Left lobe of liver (tissue), 2 donors: ENCODE measurements at regions not wholly inside any gene's neighbourhood (a gene's known extent, or its start where the extent isn't known, plus 50 kb on each side); places are given as distances from the start of the nearest gene placed in this dataset.
"Not testable (repeated sequence)": the region's sequence is repeated elsewhere in the genome, so short reads cannot be mapped to it uniquely, and the experiment has no call there.

ENCODE experiments used
- ATAC-seq: fragments of 200-7000 bp; cut with Tn5 transposase; one replicate; pipeline ENCODE4 v1.9.1; 2020; ENCODE audit warnings: mild to moderate bottlenecking, moderate library complexity
- DNase-seq: peaks from one replicate; pipeline ENCODE4 v3.0.0-alpha.2; 2020; ENCODE audit warnings: low spot score
- donor health status: DM: no; HTN: no; CAD: no; lungs with moderate emphysema.
- donor health status: DM: no; HTN: yes; CAD: no.

- ATAC-seq (no peak), DNase-seq (no peak)
These were observed 876.0 kb upstream of the FBXO33 start for GRCh38 chr14:40308240-40308639.

GRCh38 chr14:40296821-40297220, 864.6 kb upstream of the FBXO33 start:
- ATAC-seq (no peak), DNase-seq (no peak)

DNA sequence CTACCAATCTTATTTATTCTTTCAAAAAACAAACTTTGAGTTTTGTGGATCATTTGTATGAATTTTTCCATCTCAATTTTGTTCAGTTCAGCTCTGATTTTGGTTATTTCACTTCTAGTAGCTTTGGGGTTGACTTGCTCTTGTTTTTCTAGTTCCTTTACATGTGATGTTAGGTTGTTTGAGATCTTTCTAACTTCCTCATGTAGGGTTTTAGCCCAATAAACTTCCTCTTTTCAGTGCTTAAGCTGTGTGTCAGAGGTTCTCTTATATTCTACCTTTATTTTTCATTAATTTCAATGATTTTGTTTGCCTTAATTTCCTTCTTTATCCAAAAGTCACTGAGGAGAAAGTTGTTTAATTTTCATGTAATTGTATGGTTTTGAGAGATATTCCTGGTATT, 860.4 kb upstream of the FBXO33 start:
- ATAC-seq (no peak), DNase-seq (no peak)

GRCh38 chr14:40282196-40282595, 850.0 kb upstream of the FBXO33 start:
- no peak for DNase-seq
- no peak for ATAC-seq

GRCh38 chr14:40280652-40281051, 848.4 kb upstream of the FBXO33 start:
- ATAC-seq (no peak), DNase-seq (no peak)

DNA sequence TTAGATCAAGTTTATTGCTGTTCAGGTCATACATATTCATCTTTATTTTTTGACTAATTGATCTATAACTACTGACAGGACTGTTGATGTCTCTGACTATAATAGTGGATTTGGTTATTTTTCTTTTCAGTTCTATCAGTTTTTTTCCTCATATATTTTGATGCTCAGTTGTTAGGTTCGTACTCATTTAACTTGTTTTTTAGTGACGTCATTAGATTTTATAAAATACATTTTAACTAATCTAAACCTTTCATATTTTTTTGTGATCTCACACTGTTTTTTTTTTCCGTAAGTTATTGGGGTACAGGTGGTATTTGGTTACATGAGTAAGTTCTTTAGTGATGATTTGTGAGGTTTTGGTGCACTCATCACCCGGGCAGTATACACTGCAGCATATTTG, 841.2 kb upstream of the FBXO33 start:
- DNase-seq (no peak), ATAC-seq (no peak)

GRCh38 chr14:40271480-40271879, 839.2 kb upstream of the FBXO33 start:
- ATAC-seq (no peak), DNase-seq (no peak)

DNA sequence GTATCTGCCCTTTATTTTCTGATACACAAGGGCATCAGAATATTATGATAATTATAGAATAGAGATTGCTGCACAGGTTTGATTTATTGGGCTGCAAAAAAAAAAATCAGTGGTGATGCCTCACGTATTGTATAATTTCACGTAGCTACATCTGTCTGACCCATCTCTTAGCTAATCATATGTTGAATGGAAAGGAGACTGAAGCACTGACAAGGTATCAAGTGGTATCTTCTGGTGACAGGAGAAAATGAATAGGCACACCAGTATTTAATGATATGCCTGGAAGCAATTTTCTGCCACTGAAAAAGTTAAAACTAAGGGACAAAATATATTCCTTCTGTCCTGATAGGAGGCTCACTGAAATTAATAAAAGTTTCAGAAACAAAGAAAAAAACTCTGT, 837.2 kb upstream of the FBXO33 start:
- ATAC-seq (no peak), DNase-seq (no peak)

- ATAC-seq (no peak), DNase-seq (no peak)
These were observed 836.0 kb upstream of the FBXO33 start for GRCh38 chr14:40268236-40268635.

DNA sequence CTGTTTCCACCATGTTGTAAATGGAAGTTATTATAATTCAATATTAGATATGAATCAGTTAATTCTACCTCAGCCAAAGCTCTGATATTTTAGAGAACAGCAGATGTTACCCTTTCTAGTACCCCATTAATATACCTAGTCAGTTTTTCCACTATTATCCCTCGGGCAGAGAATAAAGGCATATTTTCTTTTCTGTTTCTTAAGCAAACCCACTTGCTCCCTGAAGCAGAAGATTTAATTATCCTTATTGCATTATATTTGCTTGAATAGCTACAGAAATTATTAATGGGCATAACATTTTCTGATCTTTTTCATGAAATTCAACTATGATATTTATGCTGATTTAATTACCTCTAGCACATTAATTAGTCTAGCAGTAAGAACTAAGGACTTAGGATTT, 832.9 kb upstream of the FBXO33 start:
- DNase-seq = no peak
- ATAC-seq = no peak

DNA sequence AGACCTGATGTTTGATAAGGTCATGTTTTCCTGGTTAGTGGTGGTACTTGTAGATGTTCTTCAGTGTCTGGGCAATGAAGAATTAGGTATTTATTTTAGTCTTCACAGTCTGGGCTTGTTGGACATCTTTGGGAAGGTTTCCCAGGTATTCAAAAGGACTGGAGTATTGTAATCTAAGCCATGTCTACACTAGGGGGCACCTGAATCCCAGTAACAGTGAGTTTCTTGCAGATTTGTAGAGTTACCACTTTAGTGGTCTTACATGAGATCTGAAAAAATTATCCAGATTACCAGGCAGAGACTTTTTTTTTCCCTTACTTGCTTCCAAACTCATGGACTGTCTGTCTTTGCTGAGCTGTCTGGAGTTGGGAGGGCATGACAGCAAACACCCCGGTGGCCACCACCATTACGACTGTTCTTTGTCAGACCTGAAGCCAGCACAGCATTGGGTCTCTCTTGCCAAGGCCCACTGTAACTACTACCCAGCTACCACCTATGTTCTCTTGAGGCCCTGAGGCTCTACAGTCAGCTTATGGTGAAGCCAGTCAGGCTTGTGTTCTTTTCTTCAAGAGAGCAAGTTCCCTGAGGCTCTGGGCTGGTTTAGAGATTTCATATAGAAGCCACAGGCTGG, 820.7 kb upstream of the FBXO33 start:
- DNase-seq = no peak
- no peak for ATAC-seq

DNA sequence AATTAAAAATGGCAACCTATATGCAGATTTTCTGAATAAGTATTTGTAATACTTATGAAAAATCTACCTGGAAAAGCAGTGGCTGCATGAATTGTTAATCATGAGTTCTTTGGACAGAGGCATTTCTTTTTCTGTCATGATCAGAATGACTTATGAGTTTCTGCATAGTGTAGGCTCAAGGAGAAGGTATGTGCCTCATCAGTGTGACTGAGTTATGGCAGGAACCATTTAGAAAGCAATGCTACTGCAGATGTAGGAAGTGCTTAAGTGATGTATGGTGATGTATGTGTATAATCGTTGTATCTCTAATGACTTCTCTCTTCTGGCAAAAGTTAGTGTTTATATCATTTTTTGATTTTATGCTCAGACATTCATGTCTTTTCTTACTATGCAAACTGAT, 816.4 kb upstream of the FBXO33 start:
- no peak for DNase-seq
- no peak for ATAC-seq

- DNase-seq (no peak), ATAC-seq (no peak)
These were observed 808.1 kb upstream of the FBXO33 start for GRCh38 chr14:40240245-40240859.

GRCh38 chr14:40232302-40232701, 800.1 kb upstream of the FBXO33 start:
- ATAC-seq = no peak
- DNase-seq = no peak

DNA sequence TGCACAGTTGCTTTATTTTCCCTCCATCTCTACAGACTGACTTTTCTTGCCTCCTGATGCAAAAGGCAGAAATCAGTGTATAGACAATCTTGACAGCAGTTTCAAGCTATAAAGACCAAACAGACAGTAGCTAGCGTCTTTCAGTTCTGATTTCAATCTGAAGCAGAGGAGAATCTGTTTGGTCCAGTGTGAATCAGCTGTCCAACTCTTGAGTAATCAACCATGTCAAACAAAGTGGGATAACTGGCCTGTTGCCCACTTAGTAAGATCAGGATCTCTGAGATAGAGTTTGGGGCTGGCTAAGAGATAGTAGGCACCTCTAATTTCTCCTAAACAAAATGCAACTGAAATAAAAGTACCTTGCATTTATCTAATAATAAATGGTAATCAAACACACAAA, 797.4 kb upstream of the FBXO33 start:
- ATAC-seq (no peak), DNase-seq (no peak)

DNA sequence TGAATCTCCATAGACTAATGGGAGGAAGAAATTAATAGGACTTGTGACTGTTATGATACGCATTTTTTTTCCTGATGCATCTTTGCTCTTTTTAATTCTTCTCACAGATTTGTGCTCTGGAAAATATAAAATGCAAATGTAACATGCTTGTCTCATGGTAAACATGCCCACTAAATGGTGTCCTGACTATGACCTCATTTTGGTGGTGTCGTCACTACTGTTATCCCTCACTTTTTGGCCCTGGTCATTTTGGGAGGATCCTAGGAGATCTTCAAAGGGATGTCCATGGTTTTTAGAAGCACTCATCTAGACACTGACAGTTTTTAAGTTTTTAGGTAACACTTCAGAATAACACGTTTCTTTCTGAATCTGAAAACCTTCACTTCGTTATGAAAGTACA, 790.8 kb upstream of the FBXO33 start:
- DNase-seq (no peak), ATAC-seq (no peak)

DNA sequence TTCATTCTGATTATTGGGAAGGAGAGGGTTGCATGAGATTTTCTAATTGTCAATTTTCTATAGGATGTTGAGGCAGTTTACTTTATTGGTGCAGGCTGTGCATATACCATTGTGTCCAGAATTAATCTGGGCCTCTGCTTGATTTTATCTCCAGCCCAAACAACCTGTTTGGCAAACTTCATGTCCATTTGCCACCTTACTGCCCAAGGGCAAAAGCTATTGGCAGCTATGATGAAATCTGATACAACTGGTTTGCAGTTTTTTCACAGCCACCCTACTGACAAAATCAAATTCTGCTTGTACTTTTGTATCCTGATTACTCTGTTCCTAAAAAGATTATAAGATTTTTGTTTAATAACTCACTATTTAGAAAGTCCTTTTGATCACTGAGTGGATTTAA, 789.2 kb upstream of the FBXO33 start:
- no peak for DNase-seq

GRCh38 chr14:40219032-40219431, 786.8 kb upstream of the FBXO33 start:
- no peak for DNase-seq
- no peak for ATAC-seq

More for the DNA sequence above, 789.2 kb upstream of the FBXO33 start:
- no peak for ATAC-seq

DNA sequence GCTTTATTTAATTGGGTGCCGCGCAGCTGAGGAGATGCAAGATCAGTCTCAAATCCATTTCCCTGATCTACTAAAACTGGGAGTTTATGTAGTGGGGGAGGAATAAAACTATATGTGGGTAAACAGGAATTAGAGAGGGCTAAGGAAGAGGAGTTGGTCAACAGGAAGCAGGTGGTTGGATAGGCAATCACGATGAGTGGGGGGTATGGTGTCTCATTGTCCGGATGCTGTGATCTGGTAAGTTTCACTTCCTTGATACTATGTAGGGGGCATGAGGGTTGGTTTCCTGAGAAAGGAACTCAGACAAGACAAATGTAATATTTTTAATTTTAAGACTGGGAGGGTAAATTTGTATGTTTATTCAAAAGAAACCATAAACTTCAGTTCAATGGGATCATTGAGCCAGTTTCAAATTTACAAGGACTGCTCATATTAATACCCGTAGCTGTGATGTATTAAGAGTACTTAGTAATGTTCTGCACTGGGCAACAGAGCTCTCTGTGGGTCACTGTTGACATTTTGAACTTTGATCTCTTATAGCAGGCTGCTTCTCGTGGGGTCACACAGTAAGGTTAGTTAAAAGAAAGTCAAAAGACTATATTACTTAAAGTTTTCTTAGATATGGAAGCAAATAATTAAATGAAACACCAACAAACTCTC, 786.2 kb upstream of the FBXO33 start:
- ATAC-seq (no peak), DNase-seq (no peak)

GRCh38 chr14:40216976-40217375, 784.7 kb upstream of the FBXO33 start:
- ATAC-seq (no peak), DNase-seq (no peak)

- ATAC-seq, DNase-seq: not testable (repeated sequence)
These were observed 784.2 kb upstream of the FBXO33 start for GRCh38 chr14:40216408-40216807.

GRCh38 chr14:40213701-40214100, 781.5 kb upstream of the FBXO33 start:
- DNase-seq (no peak), ATAC-seq (no peak)
